Neural crest cell (in vitro differentiated cells): ENCODE measurements at regions not wholly inside any gene's neighbourhood (a gene's known extent, or its start where the extent isn't known, plus 50 kb on each side); places are given as distances from the start of the nearest gene placed in this dataset.

Source experiments
- DNase-seq: peaks from one replicate; pipeline ENCODE4 v3.0.0; 2021; ENCODE audit warnings: low read depth, mixed read lengths, low spot score
- H3K27ac Mint-ChIP-seq: one replicate; pipeline ENCODE4 v1.8.0; 2021; ENCODE audit warnings: mild to moderate bottlenecking, mixed read lengths; ENCODE audit not compliant: unreplicated experiment
- H3K27me3 Mint-ChIP-seq: 2 replicates; pipeline ENCODE4 v1.8.0; 2021; ENCODE audit warnings: low read depth, mild to moderate bottlenecking, mixed read lengths
- H3K36me3 Mint-ChIP-seq: 2 replicates; pipeline ENCODE4 v1.8.0; 2021; ENCODE audit warnings: low read depth, mild to moderate bottlenecking, mixed read lengths
- H3K4me1 Mint-ChIP-seq: 2 replicates; pipeline ENCODE4 v1.8.0; 2021; ENCODE audit warnings: mixed read lengths
- H3K4me3 Mint-ChIP-seq: one replicate; pipeline ENCODE4 v1.8.0; 2021; ENCODE audit warnings: mild to moderate bottlenecking, mixed read lengths
- H3K9me3 Mint-ChIP-seq: 2 replicates; pipeline ENCODE4 v1.8.0; 2021; ENCODE audit warnings: mixed read lengths
- TF ChIP-seq, protein P1 (sequence below): fragments of 200-600 bp; sonication (generic); conservative IDR thresholded peaks from 2 replicates; pipeline ENCODE4 v1.5.0; 2021; ENCODE audit warnings: antibody characterized with exemption, mild to moderate bottlenecking

DNA sequence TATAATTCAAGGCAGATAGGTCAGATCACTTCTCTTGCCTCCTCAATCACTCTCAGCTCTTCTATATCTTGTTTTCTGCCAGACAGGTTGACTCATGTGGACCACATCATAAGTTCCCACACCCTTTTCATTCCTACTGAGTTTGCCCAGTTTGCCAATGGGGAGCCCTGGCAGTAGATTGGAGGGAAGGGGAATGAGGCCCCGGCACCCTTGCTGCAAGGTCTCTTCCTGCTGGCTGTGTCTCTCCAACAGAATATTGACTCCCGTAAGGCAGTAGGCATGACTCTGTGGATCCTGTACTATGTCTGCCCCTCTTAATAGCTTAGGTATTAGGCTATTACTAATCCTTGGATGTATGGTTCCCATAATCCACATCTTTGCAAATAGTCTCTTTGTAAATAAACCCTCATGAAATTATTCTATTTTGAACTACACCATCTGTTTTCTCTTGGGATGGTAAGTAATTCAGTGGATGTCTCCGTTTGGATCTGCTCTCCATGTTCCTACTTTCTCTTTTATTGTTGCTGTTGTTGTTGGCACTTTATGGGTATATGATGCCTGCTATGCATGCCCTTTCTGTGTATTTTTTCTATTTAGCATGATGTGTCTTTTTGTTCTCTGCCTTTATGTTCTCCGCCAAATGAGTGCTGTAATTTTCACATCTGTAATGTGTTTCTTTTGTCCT lies 65.5 kb upstream of the DCBLD2 start:
- H3K36me3 Mint-ChIP-seq: no peaks in the 10 kb centered on the region
- TF ChIP-seq, protein P1, sequence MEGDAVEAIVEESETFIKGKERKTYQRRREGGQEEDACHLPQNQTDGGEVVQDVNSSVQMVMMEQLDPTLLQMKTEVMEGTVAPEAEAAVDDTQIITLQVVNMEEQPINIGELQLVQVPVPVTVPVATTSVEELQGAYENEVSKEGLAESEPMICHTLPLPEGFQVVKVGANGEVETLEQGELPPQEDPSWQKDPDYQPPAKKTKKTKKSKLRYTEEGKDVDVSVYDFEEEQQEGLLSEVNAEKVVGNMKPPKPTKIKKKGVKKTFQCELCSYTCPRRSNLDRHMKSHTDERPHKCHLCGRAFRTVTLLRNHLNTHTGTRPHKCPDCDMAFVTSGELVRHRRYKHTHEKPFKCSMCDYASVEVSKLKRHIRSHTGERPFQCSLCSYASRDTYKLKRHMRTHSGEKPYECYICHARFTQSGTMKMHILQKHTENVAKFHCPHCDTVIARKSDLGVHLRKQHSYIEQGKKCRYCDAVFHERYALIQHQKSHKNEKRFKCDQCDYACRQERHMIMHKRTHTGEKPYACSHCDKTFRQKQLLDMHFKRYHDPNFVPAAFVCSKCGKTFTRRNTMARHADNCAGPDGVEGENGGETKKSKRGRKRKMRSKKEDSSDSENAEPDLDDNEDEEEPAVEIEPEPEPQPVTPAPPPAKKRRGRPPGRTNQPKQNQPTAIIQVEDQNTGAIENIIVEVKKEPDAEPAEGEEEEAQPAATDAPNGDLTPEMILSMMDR: no peak
- DNase-seq: no peak
- H3K4me1 Mint-ChIP-seq: peaks cover 4% of the 10 kb centered on the region
- H3K4me3 Mint-ChIP-seq: no peak overlapping the region
- H3K27ac Mint-ChIP-seq: peak overlapping the region; percentile 2
- no peaks in the 10 kb centered on the region for H3K27me3 Mint-ChIP-seq
- no peaks in the 10 kb centered on the region for H3K9me3 Mint-ChIP-seq

DNA sequence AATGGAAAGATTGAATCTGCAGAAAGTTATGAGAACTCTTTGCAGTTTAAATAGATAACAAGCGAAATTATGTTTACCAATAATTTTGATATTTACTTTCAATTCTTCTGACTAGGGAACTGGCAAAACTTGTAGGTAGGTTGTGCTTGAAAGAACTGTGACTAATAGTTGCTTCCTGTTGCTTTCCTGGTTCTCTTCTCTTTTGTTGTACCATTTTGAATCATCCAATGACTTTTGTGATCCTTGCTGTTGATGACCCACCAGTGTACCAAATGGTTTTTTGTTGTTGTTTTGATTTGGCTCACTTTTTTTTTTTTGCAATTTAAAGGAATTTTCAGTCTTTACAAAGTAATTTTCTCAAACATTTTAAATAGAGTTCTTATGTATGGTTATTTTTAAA lies 64.9 kb upstream of the DCBLD2 start:
- Mint-ChIP-seq H3K27me3 (no peaks in the 10 kb centered on the region), H3K9me3 (no peaks in the 10 kb centered on the region), H3K4me1 (peaks cover 2% of the 10 kb centered on the region), H3K4me3 (no peak overlapping the region), H3K27ac (no peak overlapping the region), H3K36me3 (no peaks in the 10 kb centered on the region)
- no peak for DNase-seq
- TF ChIP-seq, protein P1: no peak

DNA sequence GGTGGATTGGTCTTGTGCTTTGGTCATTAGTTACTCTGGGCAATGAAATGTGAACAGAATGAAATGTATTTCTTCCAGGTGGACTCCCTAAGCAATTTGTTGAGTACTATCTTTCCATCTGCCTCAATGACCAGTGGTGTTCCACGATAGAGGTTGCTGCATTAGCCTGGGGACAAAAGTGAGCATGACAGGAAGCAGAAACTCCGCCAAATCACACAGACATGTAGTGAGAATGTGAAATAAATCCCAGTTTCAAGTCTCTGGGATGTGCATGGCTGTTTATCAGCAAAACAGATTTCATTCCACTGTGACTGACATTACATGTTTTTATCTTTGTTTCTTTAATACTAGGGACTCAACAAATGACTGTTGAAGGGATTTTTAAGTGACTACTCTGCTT lies 63.3 kb upstream of the DCBLD2 start:
- TF ChIP-seq, protein P1: no peak
- no peak overlapping the region for H3K27ac Mint-ChIP-seq
- no peaks in the 10 kb centered on the region for H3K27me3 Mint-ChIP-seq
- no peaks in the 10 kb centered on the region for H3K36me3 Mint-ChIP-seq
- no peaks in the 10 kb centered on the region for H3K9me3 Mint-ChIP-seq
- no peaks in the 10 kb centered on the region for H3K4me1 Mint-ChIP-seq
- H3K4me3 Mint-ChIP-seq: no peak overlapping the region
- no peak for DNase-seq

DNA sequence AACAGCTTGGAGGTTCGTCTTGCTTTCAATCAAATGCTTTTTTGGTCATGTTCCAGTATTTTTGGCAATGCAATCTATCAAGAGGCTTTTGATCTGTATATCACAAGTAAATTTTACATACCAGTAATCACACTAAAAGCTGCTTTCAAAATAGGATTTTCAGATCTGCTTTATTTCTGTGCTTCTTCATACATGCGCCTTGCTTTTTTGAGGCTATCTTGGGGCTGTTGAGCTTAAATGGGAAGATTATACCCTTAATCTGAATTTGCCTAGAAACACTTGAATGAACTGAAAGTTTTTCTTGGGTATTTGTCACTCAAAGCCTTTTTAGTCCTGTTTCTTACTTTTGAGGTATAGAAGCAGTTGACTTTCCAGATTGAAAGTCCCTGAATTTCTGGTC lies 62.1 kb upstream of the DCBLD2 start:
- TF ChIP-seq, protein P1: no peak
- no peaks in the 10 kb centered on the region for H3K4me1 Mint-ChIP-seq
- H3K27me3 Mint-ChIP-seq: no peaks in the 10 kb centered on the region
- H3K27ac Mint-ChIP-seq: no peak overlapping the region
- no peak overlapping the region for H3K4me3 Mint-ChIP-seq
- no peaks in the 10 kb centered on the region for H3K9me3 Mint-ChIP-seq
- no peak for DNase-seq
- H3K36me3 Mint-ChIP-seq: no peaks in the 10 kb centered on the region

DNA sequence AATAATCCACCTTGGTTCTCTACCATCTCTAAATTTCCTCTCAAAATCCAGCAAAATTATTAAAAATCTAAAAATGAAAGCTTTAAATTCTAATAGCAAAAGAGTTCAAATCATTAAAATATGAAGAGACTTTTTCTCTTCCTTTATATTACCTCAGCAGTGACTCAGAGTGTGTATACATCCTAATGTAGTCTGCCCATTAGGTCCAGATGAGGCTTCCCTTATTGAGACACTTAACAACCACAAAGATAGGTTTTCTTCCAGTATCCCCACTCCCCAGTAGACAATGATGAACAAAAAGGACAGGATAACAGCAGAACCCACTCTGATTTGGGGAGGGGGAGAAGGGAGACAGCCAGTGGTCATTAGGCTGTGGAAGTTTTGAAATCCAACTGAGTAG lies 61.5 kb upstream of the DCBLD2 start:
- Mint-ChIP-seq H3K9me3 (no peaks in the 10 kb centered on the region), H3K27ac (no peak overlapping the region), H3K4me3 (no peak overlapping the region), H3K4me1 (no peaks in the 10 kb centered on the region), H3K27me3 (no peaks in the 10 kb centered on the region), H3K36me3 (no peaks in the 10 kb centered on the region)
- DNase-seq: no peak
- TF ChIP-seq, protein P1: no peak
